ENCODE measurements at regions not wholly inside any gene's neighbourhood (a gene's known extent, or its start where the extent isn't known, plus 50 kb on each side); places are given as distances from the start of the nearest gene placed in this dataset.

- no peak for DNase-seq
Observed at GRCh38 chr7:156116514-156117215, 304.4 kb upstream of the SHH start.

GRCh38 chr7:156115582-156115981 lies 303.3 kb upstream of the SHH start:
- no peak for DNase-seq

GRCh38 chr7:156113731-156114130 lies 301.5 kb upstream of the SHH start:
- DNase-seq, result no peak

- no peak for DNase-seq
Observed at GRCh38 chr7:156109988-156110387, 297.7 kb upstream of the SHH start.

- DNase-seq, result no peak
Observed at GRCh38 chr7:156109076-156109475, 296.8 kb upstream of the SHH start.

- DNase-seq, result no peak
Observed at GRCh38 chr7:156107957-156108356, 295.7 kb upstream of the SHH start.

GRCh38 chr7:156106107-156106426 lies 293.8 kb upstream of the SHH start:
- no peak for DNase-seq

- DNase-seq, result no peak
Observed at GRCh38 chr7:156105337-156106106, 293.3 kb upstream of the SHH start.

- DNase-seq, result no peak
Observed at GRCh38 chr7:156104501-156105336, 292.5 kb upstream of the SHH start.

GRCh38 chr7:156102267-156102666 lies 290.0 kb upstream of the SHH start:
- no peak for DNase-seq

GRCh38 chr7:156101355-156101754 lies 289.1 kb upstream of the SHH start:
- DNase-seq, result no peak

- DNase-seq, result no peak
Observed at GRCh38 chr7:156100086-156100485, 287.8 kb upstream of the SHH start.

GRCh38 chr7:156099085-156099484 lies 286.8 kb upstream of the SHH start:
- DNase-seq, result no peak

GRCh38 chr7:156096771-156097538 lies 284.7 kb upstream of the SHH start:
- DNase-seq, result no peak

GRCh38 chr7:156095908-156096539 lies 283.8 kb upstream of the SHH start:
- no peak for DNase-seq

- DNase-seq, result no peak
Observed at GRCh38 chr7:156094350-156095146, 282.3 kb upstream of the SHH start.

- DNase-seq, result no peak
Observed at GRCh38 chr7:156092307-156092706, 280.0 kb upstream of the SHH start.

GRCh38 chr7:156091519-156092080 lies 279.3 kb upstream of the SHH start:
- DNase-seq, result no peak

GRCh38 chr7:156090988-156091387 lies 278.7 kb upstream of the SHH start:
- no peak for DNase-seq

GRCh38 chr7:156089222-156089621 lies 277.0 kb upstream of the SHH start:
- DNase-seq, result no peak

GRCh38 chr7:156088115-156088514 lies 275.9 kb upstream of the SHH start:
- DNase-seq, result no peak

Data from NCI-H2029 (cell line).